ENCODE measurements at regions not wholly inside any gene's neighbourhood (a gene's known extent, or its start where the extent isn't known, plus 50 kb on each side); places are given as distances from the start of the nearest gene placed in this dataset.

DNA sequence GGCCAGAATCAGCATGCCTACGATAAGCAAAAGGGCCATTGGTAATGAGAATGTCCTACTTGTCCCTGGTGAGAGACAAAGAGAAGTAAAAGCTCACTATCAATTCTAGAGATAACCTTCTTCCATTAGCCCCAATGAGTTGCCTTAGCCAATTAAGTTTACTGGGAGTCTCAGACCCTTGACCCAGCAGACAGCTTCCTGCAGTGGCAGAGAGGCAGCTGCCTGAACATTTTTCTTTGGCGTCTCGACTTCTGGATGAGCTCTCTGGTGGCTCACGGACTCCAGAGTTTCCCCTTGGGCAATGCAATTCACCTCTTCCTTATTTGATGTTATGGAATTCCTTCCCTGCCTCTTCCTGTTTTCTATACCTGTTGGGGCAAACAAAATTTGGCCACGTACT is 1034.4 kb downstream of the NAALADL2 start:
- in situ Hi-C loops (cut with MboI; ENCODE audit: low sequenced_read_pairs, unreplicated experiment), result no loop called here
- DNase-seq (ENCODE audit: low spot score), result no peak

DNA sequence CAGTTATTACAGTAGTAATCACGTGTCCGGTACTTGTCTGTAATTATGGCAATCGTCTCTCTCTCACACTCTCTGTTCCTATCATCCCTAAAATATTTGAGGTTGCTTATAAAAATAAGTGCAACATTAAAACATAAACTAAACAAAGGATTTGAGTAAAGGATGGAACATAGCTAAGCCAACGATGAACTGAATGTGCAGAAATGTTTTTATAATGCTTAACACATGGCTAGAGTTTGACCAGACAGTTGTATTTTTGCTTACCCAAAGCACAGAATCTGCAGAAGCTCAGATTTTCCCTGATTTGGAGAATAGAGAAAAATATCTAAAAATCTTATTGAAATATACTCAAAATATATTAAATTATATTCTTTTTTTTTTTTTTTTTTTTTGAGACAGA is 1030.9 kb downstream of the NAALADL2 start:
- TF ChIP-seq, protein P1, sequence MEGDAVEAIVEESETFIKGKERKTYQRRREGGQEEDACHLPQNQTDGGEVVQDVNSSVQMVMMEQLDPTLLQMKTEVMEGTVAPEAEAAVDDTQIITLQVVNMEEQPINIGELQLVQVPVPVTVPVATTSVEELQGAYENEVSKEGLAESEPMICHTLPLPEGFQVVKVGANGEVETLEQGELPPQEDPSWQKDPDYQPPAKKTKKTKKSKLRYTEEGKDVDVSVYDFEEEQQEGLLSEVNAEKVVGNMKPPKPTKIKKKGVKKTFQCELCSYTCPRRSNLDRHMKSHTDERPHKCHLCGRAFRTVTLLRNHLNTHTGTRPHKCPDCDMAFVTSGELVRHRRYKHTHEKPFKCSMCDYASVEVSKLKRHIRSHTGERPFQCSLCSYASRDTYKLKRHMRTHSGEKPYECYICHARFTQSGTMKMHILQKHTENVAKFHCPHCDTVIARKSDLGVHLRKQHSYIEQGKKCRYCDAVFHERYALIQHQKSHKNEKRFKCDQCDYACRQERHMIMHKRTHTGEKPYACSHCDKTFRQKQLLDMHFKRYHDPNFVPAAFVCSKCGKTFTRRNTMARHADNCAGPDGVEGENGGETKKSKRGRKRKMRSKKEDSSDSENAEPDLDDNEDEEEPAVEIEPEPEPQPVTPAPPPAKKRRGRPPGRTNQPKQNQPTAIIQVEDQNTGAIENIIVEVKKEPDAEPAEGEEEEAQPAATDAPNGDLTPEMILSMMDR (IDR thresholded peaks at IDR 0.05; ENCODE audit: borderline replicate concordance, control extremely low read depth, extremely low read depth, insufficient read depth, missing control alignments), result no peak
- in situ Hi-C loops (cut with MboI; ENCODE audit: low sequenced_read_pairs, unreplicated experiment), result no loop called here
- no peak for DNase-seq (ENCODE audit: low spot score)

More for the DNA sequence above, 1034.4 kb downstream of the NAALADL2 start:
- TF ChIP-seq, protein P1 (IDR thresholded peaks at IDR 0.05; ENCODE audit: borderline replicate concordance, control extremely low read depth, extremely low read depth, insufficient read depth, missing control alignments), result no peak

DNA sequence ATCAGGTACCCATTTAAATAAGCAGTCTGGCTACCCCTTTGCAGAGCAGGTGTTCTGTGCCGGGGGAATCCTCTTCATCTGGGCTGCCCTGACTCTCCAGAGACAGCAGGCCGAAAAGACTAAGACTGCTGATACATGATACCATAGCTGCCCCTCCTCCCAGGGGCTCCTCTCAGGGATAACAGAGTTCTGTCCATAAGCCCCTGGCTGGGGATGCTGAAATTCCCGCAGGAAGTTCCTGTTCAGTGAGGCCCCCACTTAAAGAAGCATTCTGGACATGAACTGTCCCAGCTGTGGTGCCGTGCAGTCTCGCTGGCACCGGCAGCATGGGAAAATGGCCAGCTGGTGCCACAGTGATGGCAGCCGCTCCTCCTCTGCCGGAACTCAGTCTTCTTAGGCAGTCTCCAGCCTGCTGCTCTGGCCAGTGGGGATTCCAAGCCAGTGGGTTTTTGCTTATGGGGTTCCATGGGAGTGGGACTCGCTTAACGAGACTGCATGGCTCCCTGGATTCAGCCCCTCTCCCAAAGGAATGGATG is 1026.2 kb downstream of the NAALADL2 start:
- TF ChIP-seq, protein P1 (IDR thresholded peaks at IDR 0.05; ENCODE audit: borderline replicate concordance, control extremely low read depth, extremely low read depth, insufficient read depth, missing control alignments), result no peak
- no peak for DNase-seq (ENCODE audit: low spot score)
- in situ Hi-C loops (cut with MboI; ENCODE audit: low sequenced_read_pairs, unreplicated experiment), result no loop called here

DNA sequence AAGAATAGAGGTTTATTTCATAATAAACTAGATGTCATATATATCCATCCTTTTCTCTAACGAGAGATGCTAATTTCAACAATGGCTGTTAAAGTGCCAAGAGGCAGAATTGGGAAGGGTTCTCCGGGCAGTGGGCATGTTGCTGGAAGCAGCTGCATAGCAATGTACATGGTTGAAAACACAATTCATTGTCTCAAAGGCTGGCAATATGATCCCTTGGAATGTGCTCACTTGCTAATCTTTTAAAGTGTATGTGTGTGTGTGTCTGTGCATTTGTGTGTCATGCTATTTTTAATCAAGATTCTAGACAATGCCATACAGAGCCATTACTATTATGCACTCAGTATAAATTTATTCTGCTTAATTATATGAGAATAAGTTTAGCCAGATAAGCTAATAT is 1020.3 kb downstream of the NAALADL2 start:
- TF ChIP-seq, protein P1 (IDR thresholded peaks at IDR 0.05; ENCODE audit: borderline replicate concordance, control extremely low read depth, extremely low read depth, insufficient read depth, missing control alignments), result no peak
- in situ Hi-C loops (cut with MboI; ENCODE audit: low sequenced_read_pairs, unreplicated experiment), result no loop called here
- no peak for DNase-seq (ENCODE audit: low spot score)

DNA sequence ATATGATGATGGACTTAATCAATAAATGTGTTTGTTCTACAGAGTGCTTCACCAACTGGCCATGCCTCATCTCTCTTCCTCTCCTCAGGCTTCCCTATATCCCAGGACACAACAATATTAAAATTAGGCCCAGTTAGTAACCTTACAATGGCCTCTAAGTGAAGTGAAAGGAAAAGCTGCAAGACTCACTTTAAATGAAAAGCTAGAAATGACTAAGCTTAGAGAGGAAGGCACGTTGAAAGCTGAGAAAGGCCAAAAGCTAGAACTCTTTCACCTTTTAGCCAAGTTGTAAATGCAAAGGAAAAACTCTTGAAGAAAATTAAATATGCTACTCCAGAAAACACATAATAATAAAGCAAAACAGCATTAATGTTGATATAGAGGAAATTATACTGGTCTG is 1010.3 kb downstream of the NAALADL2 start:
- TF ChIP-seq, protein P1 (IDR thresholded peaks at IDR 0.05; ENCODE audit: borderline replicate concordance, control extremely low read depth, extremely low read depth, insufficient read depth, missing control alignments), result no peak
- in situ Hi-C loops (cut with MboI; ENCODE audit: low sequenced_read_pairs, unreplicated experiment), result no loop called here
- DNase-seq (ENCODE audit: low spot score), result no peak

DNA sequence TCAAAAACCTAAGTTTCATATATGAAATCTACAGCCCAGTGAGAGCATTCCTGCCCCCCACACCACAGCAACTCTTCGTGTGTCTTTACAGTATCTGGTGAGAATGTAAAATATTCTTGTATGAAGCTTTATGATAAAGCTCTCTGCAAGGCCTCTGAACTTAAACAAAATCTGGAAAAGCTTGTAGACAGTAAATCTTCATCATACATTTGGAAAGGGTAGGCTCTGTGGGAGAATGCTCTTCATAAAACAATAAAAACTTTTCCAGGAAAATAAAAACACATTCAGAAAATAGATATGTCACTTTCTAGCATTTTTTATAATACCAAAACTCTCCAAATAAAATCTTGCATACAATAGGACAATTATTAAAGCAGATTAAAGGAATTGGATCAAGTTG is 1009.5 kb downstream of the NAALADL2 start:
- no peak for DNase-seq (ENCODE audit: low spot score)
- TF ChIP-seq, protein P1 (IDR thresholded peaks at IDR 0.05; ENCODE audit: borderline replicate concordance, control extremely low read depth, extremely low read depth, insufficient read depth, missing control alignments), result no peak
- in situ Hi-C loops (cut with MboI; ENCODE audit: low sequenced_read_pairs, unreplicated experiment), result no loop called here

All from GM13976 (cell line).